Fibroblast of lung (primary cell): ENCODE measurements at regions not wholly inside any gene's neighbourhood (a gene's known extent, or its start where the extent isn't known, plus 50 kb on each side); places are given as distances from the start of the nearest gene placed in this dataset.

Experiments used
- DNase-seq, 2 donors: peaks; one replicate each; pipeline versions ENCODE4 v3.0.0 to v3.0.0-alpha.2; 2010; ENCODE audit warnings: low read depth in 2 of 2
- H2AFZ ChIP-seq: 2 replicates; pipeline ENCODE4 v1.5.1; 2012; ENCODE audit warnings: low read length, control low read depth, inconsistent platforms
- H3K27ac ChIP-seq: 2 replicates; pipeline ENCODE4 v1.5.1; 2011; ENCODE audit warnings: low read length, control low read depth; ENCODE audit not compliant: insufficient read depth
- H3K27me3 ChIP-seq: 2 replicates; pipeline ENCODE4 v1.5.1; 2011; ENCODE audit warnings: mild to moderate bottlenecking, low read length; ENCODE audit not compliant: control insufficient read depth, insufficient read depth
- H3K36me3 ChIP-seq: 2 replicates; pipeline ENCODE4 v1.5.1; 2011; ENCODE audit warnings: low read length; ENCODE audit not compliant: control insufficient read depth, insufficient read depth
- H3K4me1 ChIP-seq: 2 replicates; pipeline ENCODE4 v1.5.1; 2011; ENCODE audit warnings: low read length; ENCODE audit not compliant: control insufficient read depth, insufficient read depth; ENCODE audit errors: extremely low read depth
- H3K4me2 ChIP-seq: 2 replicates; pipeline ENCODE4 v1.5.1; 2011; ENCODE audit warnings: low read length, control low read depth; ENCODE audit not compliant: insufficient read depth; ENCODE audit errors: extremely low read depth
- H3K4me3 ChIP-seq, 4 experiments: fragments of 200-600 bp in 1 of 4; sonication (generic) in 1 of 4; replicated peaks in 1 of 4; 2 replicates each; pipeline ENCODE4 v1.5.1; 2011 to 2016; ENCODE audit warnings: low read length in 4 of 4, low read depth in 3 of 4, mild to moderate bottlenecking in 3 of 4, control low read depth in 2 of 4, inconsistent platforms in 1 of 4, mixed read lengths in 1 of 4; ENCODE audit not compliant: insufficient read depth in 1 of 4; ENCODE audit errors: control extremely low read depth in 1 of 4
- H3K79me2 ChIP-seq: 2 replicates; pipeline ENCODE4 v1.5.1; 2012; ENCODE audit warnings: mild to moderate bottlenecking, low read length, inconsistent platforms; ENCODE audit not compliant: control insufficient read depth, insufficient read depth
- H3K9ac ChIP-seq: 2 replicates; pipeline ENCODE4 v1.5.1; 2011; ENCODE audit warnings: mild to moderate bottlenecking, low read length, control low read depth; ENCODE audit not compliant: insufficient read depth
- H3K9me3 ChIP-seq: 2 replicates; pipeline ENCODE4 v1.5.1; 2012; ENCODE audit warnings: low read depth, low read length; ENCODE audit not compliant: control insufficient read depth, insufficient read depth
- H4K20me1 ChIP-seq: 2 replicates; pipeline ENCODE4 v1.5.1; 2011; ENCODE audit warnings: low read length; ENCODE audit not compliant: control insufficient read depth, insufficient read depth; ENCODE audit errors: extremely low read depth
- CTCF ChIP-seq, 2 donors: IDR thresholded peaks in 1 of 2; conservative IDR thresholded peaks in 1 of 2; 1 replicate in 1 of 2; 2 replicates in 1 of 2; pipeline ENCODE4 v1.5.1; 2011 to 2012; ENCODE audit warnings: low read length in 2 of 2, control low read depth in 1 of 2, inconsistent platforms in 1 of 2, low read depth in 1 of 2, mild to moderate bottlenecking in 1 of 2
- EZH2 ChIP-seq: IDR thresholded peaks from 2 replicates; pipeline ENCODE4 v1.5.1; 2012; ENCODE audit warnings: low read length, control low read depth, mild to moderate bottlenecking; ENCODE audit errors: missing control alignments

DNA sequence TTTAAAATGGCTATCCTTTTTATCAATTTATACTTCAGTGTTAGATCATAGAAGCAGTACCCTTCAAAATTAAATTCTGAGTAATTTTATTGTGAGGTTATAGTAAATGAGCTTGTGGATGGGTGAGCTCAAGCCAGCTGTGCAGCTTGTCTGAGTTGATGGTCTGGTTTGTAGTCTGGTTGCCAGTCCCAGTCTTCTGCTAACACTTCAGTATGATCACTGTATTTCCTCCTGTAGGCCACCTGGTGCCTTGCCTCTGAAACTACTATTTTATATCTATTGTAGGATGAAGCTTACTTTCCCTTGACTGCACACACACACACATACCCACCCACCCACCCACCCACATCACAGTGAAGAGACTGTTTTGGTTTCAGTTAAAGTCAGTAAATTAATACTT is 496.4 kb downstream of the PCNX1 start:
- H3K27me3 ChIP-seq = no peaks in the 10 kb centered on the region
- no peak overlapping the region for H2AFZ ChIP-seq
- H3K9ac ChIP-seq = no peak overlapping the region
- H3K4me3 ChIP-seq = no peak overlapping the region
- TF ChIP-seq CTCF (conservative IDR thresholded peaks at IDR 0.05 in 1 of 2, IDR thresholded peaks at IDR 0.05 in 1 of 2; ENCODE audit: low read depth in 1 of 2, low read length in 2 of 2) (peak in 1 of 2 donors; percentile 6), EZH2 (no peak)
- H3K4me1 ChIP-seq = no peaks in the 10 kb centered on the region
- peak; percentile 27 to 49 for DNase-seq
- H4K20me1 ChIP-seq = no peaks in the 10 kb centered on the region
- no peak overlapping the region for H3K4me2 ChIP-seq
- no peaks in the 10 kb centered on the region for H3K79me2 ChIP-seq
- no peaks in the 10 kb centered on the region for H3K9me3 ChIP-seq
- no peak overlapping the region for H3K27ac ChIP-seq
- H3K36me3 ChIP-seq = no peaks in the 10 kb centered on the region

DNA sequence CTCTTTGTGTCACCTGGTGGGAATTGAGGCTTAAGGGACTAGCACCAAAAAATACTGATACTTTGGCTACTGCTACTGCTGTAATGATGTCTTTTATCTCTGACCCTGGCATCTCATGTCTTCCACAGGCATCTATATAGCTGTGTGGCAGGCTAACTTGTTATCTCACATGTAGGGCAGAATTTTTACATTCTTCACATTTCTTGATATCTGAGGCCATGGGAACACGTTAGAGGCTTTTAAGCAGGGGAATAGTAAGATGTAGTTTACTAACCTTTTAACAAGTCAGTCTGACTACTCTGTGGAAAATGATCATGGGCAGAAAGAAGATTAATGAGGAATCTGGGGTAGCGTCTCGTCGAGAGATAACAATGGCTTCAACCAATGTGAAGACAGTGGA is 498.4 kb downstream of the PCNX1 start:
- no peaks in the 10 kb centered on the region for H3K4me1 ChIP-seq
- no peaks in the 10 kb centered on the region for H3K36me3 ChIP-seq
- H2AFZ ChIP-seq = no peak overlapping the region
- no peak overlapping the region for H3K4me3 ChIP-seq
- no peak overlapping the region for H3K4me2 ChIP-seq
- H3K9ac ChIP-seq = no peak overlapping the region
- no peaks in the 10 kb centered on the region for H3K9me3 ChIP-seq
- H3K27ac ChIP-seq = no peak overlapping the region
- H4K20me1 ChIP-seq = no peaks in the 10 kb centered on the region
- H3K27me3 ChIP-seq = no peaks in the 10 kb centered on the region
- no peak for DNase-seq
- no peak for TF ChIP-seq CTCF (conservative IDR thresholded peaks at IDR 0.05 in 1 of 2, IDR thresholded peaks at IDR 0.05 in 1 of 2; ENCODE audit: low read depth in 1 of 2, low read length in 2 of 2)
- TF ChIP-seq EZH2 = no peak
- H3K79me2 ChIP-seq = no peaks in the 10 kb centered on the region

DNA sequence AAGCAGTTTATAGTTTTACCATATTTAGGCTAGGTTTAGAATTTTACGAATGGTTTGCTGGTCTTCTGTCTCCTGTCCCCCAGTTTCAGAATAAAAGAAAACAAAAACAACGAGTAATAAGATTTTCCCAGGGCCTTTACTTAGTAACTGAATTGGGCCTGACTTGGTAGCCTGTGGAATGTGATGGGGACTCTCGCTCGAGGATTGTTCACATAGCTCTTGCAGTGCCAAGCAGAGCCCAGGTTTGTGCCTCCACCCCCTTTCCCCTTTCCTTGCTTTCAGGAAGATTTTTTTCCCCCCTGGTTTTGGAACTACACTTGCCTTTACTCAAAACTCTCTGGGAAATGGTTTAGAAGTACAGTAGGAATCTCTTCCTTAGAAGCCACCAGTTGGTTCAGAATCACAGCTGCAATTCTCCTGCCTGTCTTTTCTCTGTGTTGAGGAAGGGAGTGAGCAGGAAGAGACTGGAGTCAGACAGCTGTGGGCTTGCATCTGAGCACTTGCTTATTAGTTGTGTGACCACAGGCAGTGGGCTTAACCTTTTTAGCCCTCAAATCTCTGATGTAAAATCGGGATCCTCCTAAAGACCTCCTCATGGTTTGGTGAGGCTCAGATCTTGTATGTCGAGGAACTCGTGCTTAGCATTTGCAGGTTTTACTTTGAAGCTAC is 501.2 kb downstream of the PCNX1 start:
- no peak for TF ChIP-seq CTCF (conservative IDR thresholded peaks at IDR 0.05 in 1 of 2, IDR thresholded peaks at IDR 0.05 in 1 of 2; ENCODE audit: low read depth in 1 of 2, low read length in 2 of 2)
- TF ChIP-seq EZH2 = no peak
- Histone ChIP-seq H3K9ac (no peak overlapping the region), H3K36me3 (no peaks in the 10 kb centered on the region), H4K20me1 (no peaks in the 10 kb centered on the region), H3K9me3 (no peaks in the 10 kb centered on the region), H3K4me2 (no peak overlapping the region), H3K27ac (no peak overlapping the region), H3K79me2 (no peaks in the 10 kb centered on the region), H3K4me1 (no peaks in the 10 kb centered on the region), H3K27me3 (no peaks in the 10 kb centered on the region), H3K4me3 (no peak overlapping the region), H2AFZ (no peak overlapping the region)
- peak in 1 of 2 donors; percentile 40 for DNase-seq
